Common myeloid progenitor, CD34-positive (primary cell): ENCODE measurements at regions not wholly inside any gene's neighbourhood (a gene's known extent, or its start where the extent isn't known, plus 50 kb on each side); places are given as distances from the start of the nearest gene placed in this dataset.

Experiments used
- CTCF ChIA-PET: fragments of 350-600 bp; sonication (Branson Sonifier 250); formaldehyde crosslinking; loops from one replicate; lab custom pipeline; 2021; ENCODE audit warnings: antibody characterized with exemption; lab: Charles Lee
- POLR2A ChIA-PET: fragments of 350-600 bp; sonication (Branson Sonifier 250); formaldehyde crosslinking; loops from one replicate; lab custom pipeline; 2021; ENCODE audit warnings: antibody characterized with exemption; lab: Charles Lee
- DNase-seq, 3 donors: peaks; one replicate each; pipeline versions ENCODE4 v3.0.0 to v3.0.0-alpha.2; 2013
- H3K27ac ChIP-seq, 2 experiments: 1 replicate in 1 of 2; 2 replicates in 1 of 2; pipeline ENCODE4 v1.7.0; 2013; ENCODE audit warnings: inconsistent platforms in 2 of 2, low read length in 2 of 2, mild to moderate bottlenecking in 2 of 2, low read depth in 1 of 2, moderate library complexity in 1 of 2; ENCODE audit not compliant: severe bottlenecking in 2 of 2, insufficient read depth in 1 of 2, poor library complexity in 1 of 2
- H3K27me3 ChIP-seq, 5 experiments: replicated peaks in 2 of 5; 1 replicate in 3 of 5; 2 replicates in 2 of 5; pipeline versions ENCODE4 v1.6.1 to v1.7.0; 2013; ENCODE audit warnings: low read length in 4 of 5, mild to moderate bottlenecking in 2 of 5, moderate library complexity in 2 of 5, inconsistent platforms in 1 of 5; ENCODE audit not compliant: insufficient read depth in 5 of 5, control insufficient read depth in 4 of 5
- H3K36me3 ChIP-seq, 4 experiments: 1 replicate in 2 of 4; 2 replicates in 2 of 4; pipeline versions ENCODE4 v1.6.1 to v1.7.0; 2013; ENCODE audit warnings: low read length in 3 of 4, control low read depth in 1 of 4, mild to moderate bottlenecking in 1 of 4; ENCODE audit not compliant: control insufficient read depth in 4 of 4, insufficient read depth in 4 of 4
- H3K4me1 ChIP-seq, 4 experiments: 1 replicate in 3 of 4; 2 replicates in 1 of 4; pipeline versions ENCODE4 v1.6.1 to v1.7.1; 2013; ENCODE audit warnings: low read length in 3 of 4, mild to moderate bottlenecking in 3 of 4, control low read depth in 1 of 4, inconsistent platforms in 1 of 4, moderate library complexity in 1 of 4; ENCODE audit not compliant: control insufficient read depth in 4 of 4, insufficient read depth in 4 of 4; ENCODE audit errors: control extremely low read depth in 1 of 4
- H3K4me3 ChIP-seq, 7 experiments: 1 replicate in 4 of 7; 2 replicates in 3 of 7; pipeline versions ENCODE4 v1.5.1 to v1.7.0; 2013; ENCODE audit warnings: mild to moderate bottlenecking in 7 of 7, low read length in 6 of 7, moderate library complexity in 6 of 7, inconsistent platforms in 2 of 7, low read depth in 2 of 7, control low read depth in 1 of 7; ENCODE audit not compliant: insufficient read depth in 4 of 7, control insufficient read depth in 1 of 7; ENCODE audit errors: extremely low read depth in 1 of 7
- H3K9me3 ChIP-seq, 5 experiments: 1 replicate in 4 of 5; 2 replicates in 1 of 5; pipeline versions ENCODE4 v1.6.1 to v1.7.1; 2013; ENCODE audit warnings: low read length in 4 of 5, mild to moderate bottlenecking in 2 of 5, inconsistent platforms in 1 of 5, low read depth in 1 of 5, moderate library complexity in 1 of 5; ENCODE audit not compliant: control insufficient read depth in 4 of 5, insufficient read depth in 2 of 5; ENCODE audit errors: control extremely low read depth in 1 of 5
- WGBS: methylation state at CpG from one replicate; pipeline ENCODE4 v1.1.5; 2013; ENCODE audit not compliant: insufficient coverage; 5-methylcytosine and 5-hydroxymethylcytosine counted together

GRCh38 chr11:122025757-122026156, 90.3 kb downstream of the BLID start:
- no peak for DNase-seq
- CTCF ChIA-PET: interaction anchor here (1.0 to 2.2 kb wide), 3 partner anchors 11 to 479 kb away, joined by 4 to 6 read pairs (median 4); no protein-coding TSS in a partner anchor
- WGBS: 100% methylated on average over 10 of the region's 12 CpGs
- H3K4me3 ChIP-seq: no peak overlapping the region
- H3K4me1 ChIP-seq: no peaks in the 10 kb centered on the region
- POLR2A ChIA-PET: no interaction called here
- H3K27me3 ChIP-seq: no peaks in the 10 kb centered on the region
- peaks cover 0 to 4% (median 0%) of the 10 kb centered on the region in 5 experiments for H3K9me3 ChIP-seq
- H3K27ac ChIP-seq: no peak overlapping the region
- H3K36me3 ChIP-seq: no peaks in the 10 kb centered on the region

- no peak overlapping the region for H3K27ac ChIP-seq
- 89% methylated on average over 2 of the region's 3 CpGs for WGBS
- POLR2A ChIA-PET: no interaction called here
Observed at GRCh38 chr11:122024278-122024677, 91.7 kb downstream of the BLID start.

GRCh38 chr11:122023614-122024250, 92.3 kb downstream of the BLID start:
- no peak for DNase-seq
- 88% methylated on average over 6 of the region's 8 CpGs for WGBS
- H3K36me3 ChIP-seq: no peaks in the 10 kb centered on the region
- peaks cover 0 to 3% (median 0%) of the 10 kb centered on the region in 5 experiments for H3K9me3 ChIP-seq
- no peaks in the 10 kb centered on the region for H3K4me1 ChIP-seq
- H3K4me3 ChIP-seq: no peak overlapping the region
- H3K27ac ChIP-seq: no peak overlapping the region
- POLR2A ChIA-PET: no interaction called here
- H3K27me3 ChIP-seq: no peaks in the 10 kb centered on the region
- CTCF ChIA-PET: no interaction called here

More at GRCh38 chr11:122024278-122024677, 91.7 kb downstream of the BLID start:
- no peaks in the 10 kb centered on the region for H3K36me3 ChIP-seq
- no peak overlapping the region for H3K4me3 ChIP-seq
- DNase-seq: no peak
- peaks cover 0 to 3% (median 0%) of the 10 kb centered on the region in 5 experiments for H3K9me3 ChIP-seq
- H3K4me1 ChIP-seq: no peaks in the 10 kb centered on the region
- H3K27me3 ChIP-seq: no peaks in the 10 kb centered on the region
- CTCF ChIA-PET: interaction anchor here (1.7 kb wide), 1 partner anchor 481 kb away, joined by 4 read pairs; no protein-coding TSS in a partner anchor

- no peak for DNase-seq
- WGBS: 100% methylated on average over 3 of the region's 6 CpGs
- ChIA-PET CTCF (no interaction called here), POLR2A (no interaction called here)
- no peaks in the 10 kb centered on the region for H3K36me3 ChIP-seq
- H3K27ac ChIP-seq: no peak overlapping the region
- H3K9me3 ChIP-seq: no peaks in the 10 kb centered on the region
- no peak overlapping the region for H3K4me3 ChIP-seq
- H3K27me3 ChIP-seq: no peaks in the 10 kb centered on the region
- H3K4me1 ChIP-seq: no peaks in the 10 kb centered on the region
Observed at GRCh38 chr11:122022646-122023045, 93.4 kb downstream of the BLID start.

- Histone ChIP-seq H3K4me1 (no peaks in the 10 kb centered on the region), H3K9me3 (no peaks in the 10 kb centered on the region), H3K36me3 (no peaks in the 10 kb centered on the region), H3K4me3 (no peak overlapping the region), H3K27me3 (no peaks in the 10 kb centered on the region), H3K27ac (no peak overlapping the region)
- DNase-seq: peak; percentile 18 to 54 (median 36)
- ChIA-PET CTCF (interaction anchor here (1.6 kb wide), 1 partner anchor 484 kb away, joined by 3 read pairs; no protein-coding TSS in a partner anchor), POLR2A (no interaction called here)
- no CpG with 5 or more reads among the region's 2 CpGs for WGBS
Observed at GRCh38 chr11:122020902-122021301, 95.1 kb downstream of the BLID start.

GRCh38 chr11:122019908-122020694, 95.9 kb downstream of the BLID start:
- Histone ChIP-seq H3K27me3 (no peaks in the 10 kb centered on the region), H3K36me3 (no peaks in the 10 kb centered on the region), H3K9me3 (no peaks in the 10 kb centered on the region), H3K27ac (no peak overlapping the region), H3K4me1 (no peaks in the 10 kb centered on the region), H3K4me3 (no peak overlapping the region)
- ChIA-PET POLR2A (no interaction called here), CTCF (interaction anchor here (0.6 to 1.6 kb wide), 2 partner anchors 11 to 485 kb away, joined by 3 read pairs; no protein-coding TSS in a partner anchor)
- 100% methylated on average over 1 of the region's 3 CpGs for WGBS
- DNase-seq: no peak

GRCh38 chr11:122007601-122008071, 108.4 kb downstream of the BLID start:
- no peaks in the 10 kb centered on the region for H3K27me3 ChIP-seq
- no peaks in the 10 kb centered on the region for H3K9me3 ChIP-seq
- H3K4me3 ChIP-seq: no peak overlapping the region
- POLR2A ChIA-PET: no interaction called here
- WGBS: 15% methylated on average over 4 of the region's 4 CpGs
- CTCF ChIA-PET: no interaction called here
- H3K27ac ChIP-seq: no peak overlapping the region
- peak; percentile 10 to 61 (median 52) for DNase-seq
- peaks cover 0 to 16% (median 12%) of the 10 kb centered on the region in 4 experiments for H3K4me1 ChIP-seq
- H3K36me3 ChIP-seq: no peaks in the 10 kb centered on the region
